ENCODE measurements at regions not wholly inside any gene's neighbourhood (a gene's known extent, or its start where the extent isn't known, plus 50 kb on each side); places are given as distances from the start of the nearest gene placed in this dataset.

DNA sequence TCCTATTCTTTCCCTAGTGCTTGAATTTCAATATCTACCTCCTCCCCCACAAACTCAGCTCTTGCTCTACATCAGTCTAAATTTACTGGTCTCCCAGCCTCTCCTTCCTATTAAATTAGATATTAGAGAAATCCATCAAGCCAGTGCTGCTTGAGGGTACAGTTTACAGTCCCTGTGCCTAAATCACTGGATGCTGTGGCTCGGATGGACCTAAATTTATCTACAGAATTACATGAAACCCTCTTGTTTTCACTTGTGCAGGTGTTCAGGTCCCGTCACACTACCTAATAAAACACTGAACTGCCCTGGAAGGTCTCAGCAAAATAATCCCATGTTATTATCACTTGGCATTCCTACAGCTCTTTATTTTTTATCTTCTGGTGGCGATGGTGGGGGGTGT, 134.7 kb upstream of the E2F8 start:
- Histone ChIP-seq H3K4me3 (no peak overlapping the region), H3K36me3 (no peaks in the 10 kb centered on the region), H3K27me3 (no peaks in the 10 kb centered on the region), H3K9me3 (no peaks in the 10 kb centered on the region), H3K27ac (no peak overlapping the region), H3K4me1 (no peaks in the 10 kb centered on the region)
- DNase-seq: no peak
- intact Hi-C loops (cut with DNase I): no loop called here
- TF ChIP-seq, protein P1, sequence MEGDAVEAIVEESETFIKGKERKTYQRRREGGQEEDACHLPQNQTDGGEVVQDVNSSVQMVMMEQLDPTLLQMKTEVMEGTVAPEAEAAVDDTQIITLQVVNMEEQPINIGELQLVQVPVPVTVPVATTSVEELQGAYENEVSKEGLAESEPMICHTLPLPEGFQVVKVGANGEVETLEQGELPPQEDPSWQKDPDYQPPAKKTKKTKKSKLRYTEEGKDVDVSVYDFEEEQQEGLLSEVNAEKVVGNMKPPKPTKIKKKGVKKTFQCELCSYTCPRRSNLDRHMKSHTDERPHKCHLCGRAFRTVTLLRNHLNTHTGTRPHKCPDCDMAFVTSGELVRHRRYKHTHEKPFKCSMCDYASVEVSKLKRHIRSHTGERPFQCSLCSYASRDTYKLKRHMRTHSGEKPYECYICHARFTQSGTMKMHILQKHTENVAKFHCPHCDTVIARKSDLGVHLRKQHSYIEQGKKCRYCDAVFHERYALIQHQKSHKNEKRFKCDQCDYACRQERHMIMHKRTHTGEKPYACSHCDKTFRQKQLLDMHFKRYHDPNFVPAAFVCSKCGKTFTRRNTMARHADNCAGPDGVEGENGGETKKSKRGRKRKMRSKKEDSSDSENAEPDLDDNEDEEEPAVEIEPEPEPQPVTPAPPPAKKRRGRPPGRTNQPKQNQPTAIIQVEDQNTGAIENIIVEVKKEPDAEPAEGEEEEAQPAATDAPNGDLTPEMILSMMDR (IDR thresholded peaks at IDR 0.05): no peak
- ATAC-seq: no peak

DNA sequence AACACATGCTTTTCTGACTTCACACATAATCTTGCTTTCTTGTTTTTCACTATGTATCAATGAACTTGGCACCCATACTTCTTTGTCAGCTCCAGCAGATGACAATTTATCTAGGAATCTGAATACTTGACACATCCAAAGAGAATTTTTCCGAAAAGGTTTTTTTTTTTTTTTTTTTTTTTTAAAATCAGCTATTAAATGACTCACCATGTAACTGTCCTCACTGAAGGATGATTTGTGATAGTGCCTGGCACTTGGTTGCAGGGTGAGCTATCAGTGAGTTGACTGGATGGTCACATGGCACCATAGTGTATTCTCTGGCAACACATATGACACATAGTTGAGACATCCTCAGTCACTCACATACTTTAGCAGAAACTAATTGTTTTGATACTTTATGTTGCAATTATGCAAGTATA, 133.4 kb upstream of the E2F8 start:
- H3K4me1 ChIP-seq: peaks cover 0 to 5% of the 10 kb centered on the region in 2 donors
- H3K27me3 ChIP-seq: no peaks in the 10 kb centered on the region
- intact Hi-C loops (cut with DNase I): no loop called here
- peak; percentile 43 for ATAC-seq
- TF ChIP-seq, protein P1 (IDR thresholded peaks at IDR 0.05): no peak
- no peaks in the 10 kb centered on the region for H3K9me3 ChIP-seq
- no peak overlapping the region for H3K27ac ChIP-seq
- no peak overlapping the region for H3K4me3 ChIP-seq
- no peaks in the 10 kb centered on the region for H3K36me3 ChIP-seq
- peak in 1 of 4 donors; percentile 25 for DNase-seq

DNA sequence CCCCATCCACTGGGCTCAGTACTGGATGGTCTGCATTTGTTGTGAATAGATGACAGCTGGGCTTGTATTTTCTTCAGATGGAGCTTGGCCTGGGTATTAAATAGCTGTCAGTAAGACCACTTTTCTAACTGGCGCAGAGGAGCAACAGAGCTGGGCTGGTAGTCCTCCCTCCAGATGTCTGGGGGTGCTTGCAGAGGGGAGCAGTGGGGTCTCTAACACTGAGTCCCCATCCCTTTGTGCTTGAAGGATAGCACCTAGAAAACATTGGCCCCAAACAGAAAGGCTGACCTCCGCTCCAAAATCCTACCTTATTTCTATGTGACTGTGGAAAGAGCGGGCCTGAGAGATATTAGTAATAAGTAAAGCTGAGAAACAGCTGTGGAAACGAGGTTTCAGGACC, 131.6 kb upstream of the E2F8 start:
- peaks cover 0 to 5% of the 10 kb centered on the region in 2 donors for H3K4me1 ChIP-seq
- H3K4me3 ChIP-seq: no peak overlapping the region
- no peaks in the 10 kb centered on the region for H3K9me3 ChIP-seq
- ATAC-seq (no peak), DNase-seq (no peak)
- intact Hi-C loops (cut with DNase I): no loop called here
- no peak overlapping the region for H3K27ac ChIP-seq
- TF ChIP-seq, protein P1 (IDR thresholded peaks at IDR 0.05): no peak
- no peaks in the 10 kb centered on the region for H3K27me3 ChIP-seq
- no peaks in the 10 kb centered on the region for H3K36me3 ChIP-seq

DNA sequence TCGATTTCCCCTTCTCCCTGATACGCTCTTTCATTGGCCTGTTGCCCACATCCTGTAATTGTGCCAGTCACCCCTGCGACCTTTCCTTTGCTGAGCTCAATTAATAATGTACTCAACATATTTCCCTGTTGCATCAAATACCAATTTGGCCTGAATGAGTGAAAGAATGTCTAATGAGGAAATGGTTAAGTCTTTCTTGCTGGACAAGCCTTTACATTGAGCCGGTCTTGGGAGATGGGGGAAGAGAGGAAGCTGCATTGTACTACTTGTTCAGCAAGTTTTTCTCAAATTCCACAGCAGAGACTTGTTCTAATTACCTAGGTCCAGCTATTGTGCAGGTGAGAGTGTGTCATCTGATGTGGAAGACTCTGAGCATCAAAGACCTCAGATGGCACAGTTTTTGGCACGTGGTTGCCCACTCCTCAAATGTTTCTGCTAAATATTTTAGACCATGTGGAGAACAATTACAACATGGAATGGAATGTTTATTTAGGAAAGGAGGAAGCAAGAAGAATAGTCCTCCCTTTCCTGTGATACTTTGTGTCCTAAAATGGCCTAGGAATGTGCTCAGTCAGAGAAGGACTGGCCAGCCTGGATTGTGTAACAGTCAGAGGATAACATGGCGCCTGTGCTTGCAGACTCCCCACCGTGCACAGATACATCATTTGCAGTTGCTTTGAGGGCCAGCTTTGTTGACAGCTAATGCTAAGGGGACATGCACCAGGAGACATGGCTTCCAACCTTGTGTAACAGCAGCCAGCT, 129.5 kb upstream of the E2F8 start:
- Histone ChIP-seq H3K27me3 (no peaks in the 10 kb centered on the region), H3K27ac (peak overlapping the region in 1 of 2 donors; percentile 28), H3K9me3 (no peaks in the 10 kb centered on the region), H3K36me3 (no peaks in the 10 kb centered on the region), H3K4me1 (peaks cover 0 to 5% of the 10 kb centered on the region in 2 donors), H3K4me3 (no peak overlapping the region)
- ATAC-seq: peak; percentile 67
- TF ChIP-seq, protein P1 (IDR thresholded peaks at IDR 0.05): no peak
- DNase-seq: peak in 1 of 4 donors; percentile 40
- intact Hi-C loops (cut with DNase I): no loop called here

DNA sequence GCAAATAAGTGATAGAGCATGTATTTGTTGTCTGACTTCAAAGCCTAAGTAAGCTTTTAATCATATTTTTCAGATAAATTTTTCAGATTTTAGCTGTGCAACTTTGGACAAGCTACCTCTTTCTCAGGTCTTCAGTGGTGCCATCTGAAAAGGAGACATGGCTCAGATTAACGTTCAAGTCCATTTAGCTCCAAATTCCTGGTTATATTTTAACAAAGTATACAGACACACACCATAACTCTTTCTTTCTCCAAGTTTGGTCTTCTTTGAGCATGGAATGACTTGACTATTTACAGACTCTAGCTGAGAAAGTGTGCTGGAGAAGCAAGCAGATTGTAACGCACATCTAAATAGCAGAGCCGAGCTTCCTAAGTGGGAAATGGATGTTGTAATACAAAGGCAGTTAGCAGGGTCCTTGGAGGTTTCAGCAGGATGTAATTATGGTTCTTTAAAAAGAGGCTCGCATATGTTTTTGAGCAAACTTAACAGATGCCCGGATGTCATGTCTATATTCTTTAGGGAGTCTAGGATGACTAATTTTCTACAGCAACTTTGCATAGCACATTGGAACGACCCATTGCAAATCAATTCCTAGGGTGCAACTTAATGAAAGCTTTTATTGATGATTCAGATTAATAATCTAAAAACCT, 128.1 kb upstream of the E2F8 start:
- H3K27me3 ChIP-seq: no peaks in the 10 kb centered on the region
- DNase-seq (no peak), ATAC-seq (no peak)
- no peak overlapping the region for H3K27ac ChIP-seq
- peaks cover 0 to 5% of the 10 kb centered on the region in 2 donors for H3K4me1 ChIP-seq
- H3K9me3 ChIP-seq: no peaks in the 10 kb centered on the region
- H3K4me3 ChIP-seq: no peak overlapping the region
- TF ChIP-seq, protein P1 (IDR thresholded peaks at IDR 0.05): no peak
- no peaks in the 10 kb centered on the region for H3K36me3 ChIP-seq
- intact Hi-C loops (cut with DNase I): no loop called here

Measured in left lung (tissue), 4 donors.